DMS79 treated with DMSO at 0.1 percent for 48 hours (cell line): ENCODE measurements at regions not wholly inside any gene's neighbourhood (a gene's known extent, or its start where the extent isn't known, plus 50 kb on each side); places are given as distances from the start of the nearest gene placed in this dataset.
"Not testable (repeated sequence)": the region's sequence is repeated elsewhere in the genome, so short reads cannot be mapped to it uniquely, and the experiment has no call there.

Experiments used
- DNase-seq: peaks from one replicate; lab custom pipeline; 2025; lab: John Stamatoyannopoulos, UW

- DNase-seq = no peak
Measured at GRCh38 chr5:6108981-6109825, 269.1 kb downstream of the MED10 start.

- no peak for DNase-seq
Measured at GRCh38 chr5:6108540-6108848, 269.9 kb downstream of the MED10 start.

DNA sequence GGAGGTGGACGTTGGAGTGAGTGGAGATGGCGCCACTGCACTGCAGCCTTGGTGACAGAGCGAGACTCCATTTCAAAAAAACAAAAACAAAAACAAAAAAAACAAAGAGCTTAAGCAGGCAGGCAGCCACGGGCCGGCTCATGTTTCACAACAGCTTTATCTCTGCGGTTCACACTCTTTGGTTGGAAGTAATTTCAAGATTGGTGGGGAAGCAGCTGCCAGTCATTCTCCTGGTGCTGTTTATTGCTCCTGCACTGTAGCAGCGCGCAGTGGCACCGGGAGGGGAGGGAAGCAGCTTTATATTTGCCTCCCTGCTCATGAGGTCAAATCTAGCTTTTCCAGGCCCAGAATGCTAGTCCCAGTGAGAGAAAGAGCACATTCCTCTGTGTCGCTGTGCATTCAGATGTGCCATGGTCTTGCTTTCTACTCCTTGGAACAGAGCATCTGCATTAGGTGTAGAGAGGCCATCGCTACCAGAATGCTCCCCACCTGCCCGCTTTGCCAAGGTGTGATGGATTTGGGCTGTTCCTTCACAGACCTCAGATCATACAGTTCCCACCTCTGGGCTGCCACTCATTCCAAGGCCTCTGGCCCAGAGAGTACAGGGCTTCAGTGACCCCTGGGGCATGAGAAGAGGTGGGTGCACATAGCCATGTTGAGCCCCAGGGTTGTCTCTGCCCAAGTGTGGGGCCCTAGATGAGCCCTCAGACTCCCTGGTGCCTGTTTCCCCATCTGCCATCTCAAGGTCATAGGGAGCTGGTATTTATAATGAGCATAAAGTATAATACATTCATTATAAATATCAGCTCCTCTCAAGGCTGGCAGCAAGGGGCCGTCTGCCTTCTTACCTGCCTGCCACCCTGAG lies 270.4 kb downstream of the MED10 start:
- no peak for DNase-seq

GRCh38 chr5:6106756-6107155 lies 271.6 kb downstream of the MED10 start:
- no peak for DNase-seq

DNA sequence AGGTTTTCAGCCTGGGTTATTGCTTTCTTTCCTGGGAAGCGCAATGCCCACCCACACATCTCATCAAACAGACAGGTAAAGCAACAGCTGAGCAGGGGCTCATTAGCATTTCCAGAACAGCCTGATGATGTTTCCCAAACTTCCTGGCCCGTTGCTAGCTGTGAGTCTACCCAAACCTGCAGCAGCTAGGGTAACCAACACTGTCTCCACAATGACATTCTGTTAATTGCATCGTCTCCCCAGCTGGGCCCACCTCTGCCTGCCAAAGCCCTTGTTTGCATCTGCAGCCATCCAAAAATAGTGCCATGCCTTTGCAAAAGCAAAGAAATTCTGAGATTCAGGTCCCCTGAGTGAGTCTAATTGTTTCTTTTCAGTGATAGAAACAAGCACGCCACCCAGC lies 273.0 kb downstream of the MED10 start:
- DNase-seq = no peak

- no peak for DNase-seq
Measured at GRCh38 chr5:6096101-6096500, 282.2 kb downstream of the MED10 start.

DNA sequence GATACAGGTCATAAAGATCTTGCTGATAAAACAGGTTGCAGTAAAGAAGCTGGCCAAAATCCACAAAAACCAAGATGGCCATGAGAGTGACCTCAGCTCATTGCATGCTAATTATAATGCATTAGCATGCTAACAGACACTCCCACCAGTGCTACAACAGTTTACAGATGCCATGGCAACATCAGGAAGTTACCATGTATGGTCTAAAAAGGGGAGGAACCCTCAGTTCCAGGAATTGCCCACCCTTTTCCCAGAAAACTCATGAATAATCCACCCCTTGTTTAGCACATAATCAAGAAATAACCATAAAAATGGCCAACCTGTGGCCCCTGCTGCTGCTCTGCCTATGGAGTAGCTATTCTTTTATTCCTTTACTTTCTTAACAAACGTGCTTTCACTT lies 284.2 kb downstream of the MED10 start:
- DNase-seq = not testable (repeated sequence)

GRCh38 chr5:6090838-6091237 lies 287.5 kb downstream of the MED10 start:
- no peak for DNase-seq

DNA sequence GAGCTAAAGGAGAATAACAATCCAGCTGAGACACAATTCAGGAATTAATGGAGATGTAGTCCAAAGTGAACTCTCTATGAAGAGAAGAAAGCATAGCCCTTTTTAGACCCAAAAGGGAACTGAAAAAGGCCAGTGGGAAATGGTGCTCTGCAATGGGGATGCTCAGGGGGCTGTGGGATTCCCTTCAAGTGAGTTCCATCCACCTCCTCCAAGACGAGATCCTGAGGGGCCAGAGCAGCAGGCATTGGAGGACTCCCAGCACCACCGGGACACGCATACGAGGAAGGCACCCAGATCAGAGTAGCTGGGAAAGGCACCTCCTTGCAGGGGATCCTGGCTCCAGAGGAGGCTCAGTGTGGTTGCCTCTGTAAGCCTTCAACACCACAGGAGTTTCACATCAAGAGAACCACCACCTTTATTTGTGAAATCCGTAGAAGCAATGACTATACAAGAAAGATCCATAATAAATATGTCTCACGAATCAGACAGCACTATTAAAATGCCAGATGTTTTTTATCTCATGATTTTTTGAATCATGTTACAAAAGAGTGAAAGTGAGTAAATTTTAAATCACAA lies 288.2 kb downstream of the MED10 start:
- DNase-seq = no peak

DNA sequence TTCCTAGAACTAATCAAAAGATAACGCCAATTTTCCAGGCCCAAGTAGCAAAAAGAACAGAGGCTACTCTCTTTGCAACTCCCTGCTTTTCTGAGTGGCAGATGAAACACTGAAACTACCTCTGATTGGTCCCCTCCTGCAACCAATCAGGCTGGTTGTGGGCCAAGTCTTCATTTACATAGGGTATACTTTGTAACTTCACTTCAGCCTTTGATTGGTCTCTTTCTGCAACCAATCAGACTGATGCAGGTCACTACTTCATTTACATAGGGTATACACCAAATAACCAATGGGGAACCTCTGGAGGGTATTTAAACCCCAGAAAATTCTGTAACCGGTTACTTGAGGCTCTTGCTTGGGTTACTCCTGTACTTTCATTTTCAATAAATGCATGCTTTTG lies 289.6 kb downstream of the MED10 start:
- no peak for DNase-seq

DNA sequence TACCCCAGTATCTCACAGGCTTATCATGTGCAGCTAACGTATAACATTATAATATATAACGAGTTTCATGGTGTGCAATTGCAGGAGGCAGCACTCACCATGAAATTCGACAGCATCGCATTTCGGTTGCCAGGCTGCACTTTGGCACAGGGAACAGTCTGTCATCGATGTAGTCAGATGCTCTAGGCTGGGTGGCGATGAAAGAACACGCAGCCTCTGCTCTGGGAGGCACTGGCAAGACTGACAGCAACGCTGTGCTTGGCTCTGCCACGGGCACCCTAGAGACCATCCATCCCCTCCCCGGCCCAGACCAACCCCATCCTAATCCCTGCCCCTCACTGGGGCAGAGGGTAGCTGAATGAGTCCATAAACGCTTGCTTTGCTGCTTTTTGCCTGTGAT lies 290.8 kb downstream of the MED10 start:
- no peak for DNase-seq

DNA sequence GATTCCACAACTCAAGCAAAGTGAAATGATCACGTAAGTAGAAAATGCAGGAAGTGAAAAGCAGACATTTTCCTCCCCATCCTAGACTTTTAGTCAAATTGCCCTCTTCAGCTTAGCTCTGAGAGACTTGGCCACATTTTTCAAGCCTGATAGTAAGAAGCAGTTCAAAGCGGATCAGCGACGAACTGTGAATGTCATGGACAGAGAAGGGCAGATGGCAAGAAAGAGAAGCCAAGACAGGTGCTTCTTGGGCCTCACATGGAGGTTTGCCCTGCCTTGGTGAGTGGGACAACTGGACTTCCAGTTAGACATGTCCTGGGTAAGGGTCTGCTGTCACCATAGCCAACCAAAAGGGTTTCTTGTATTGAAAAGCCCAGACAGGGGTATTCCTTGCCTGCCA lies 291.5 kb downstream of the MED10 start:
- no peak for DNase-seq

- no peak for DNase-seq
Measured at GRCh38 chr5:6085341-6085860, 292.9 kb downstream of the MED10 start.

DNA sequence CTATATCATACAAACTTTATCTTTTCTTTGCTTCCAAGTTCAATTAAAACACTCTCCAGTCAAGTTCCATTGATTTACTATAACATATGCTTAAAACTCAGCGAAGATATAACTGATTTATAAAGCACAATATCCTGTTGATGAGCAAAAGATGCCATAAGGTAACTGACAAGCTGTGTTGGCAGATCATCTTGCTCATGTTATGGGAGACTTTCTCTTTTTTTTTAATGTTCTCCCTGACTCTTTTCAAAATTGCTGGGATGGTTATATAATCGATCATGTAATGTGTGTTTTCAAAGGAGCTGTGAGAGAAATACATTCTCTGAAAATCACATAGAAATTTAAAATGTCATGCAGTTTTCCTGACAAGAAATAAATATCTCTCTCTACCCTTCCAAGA lies 293.5 kb downstream of the MED10 start:
- no peak for DNase-seq

GRCh38 chr5:6084376-6084775 lies 294.0 kb downstream of the MED10 start:
- no peak for DNase-seq

DNA sequence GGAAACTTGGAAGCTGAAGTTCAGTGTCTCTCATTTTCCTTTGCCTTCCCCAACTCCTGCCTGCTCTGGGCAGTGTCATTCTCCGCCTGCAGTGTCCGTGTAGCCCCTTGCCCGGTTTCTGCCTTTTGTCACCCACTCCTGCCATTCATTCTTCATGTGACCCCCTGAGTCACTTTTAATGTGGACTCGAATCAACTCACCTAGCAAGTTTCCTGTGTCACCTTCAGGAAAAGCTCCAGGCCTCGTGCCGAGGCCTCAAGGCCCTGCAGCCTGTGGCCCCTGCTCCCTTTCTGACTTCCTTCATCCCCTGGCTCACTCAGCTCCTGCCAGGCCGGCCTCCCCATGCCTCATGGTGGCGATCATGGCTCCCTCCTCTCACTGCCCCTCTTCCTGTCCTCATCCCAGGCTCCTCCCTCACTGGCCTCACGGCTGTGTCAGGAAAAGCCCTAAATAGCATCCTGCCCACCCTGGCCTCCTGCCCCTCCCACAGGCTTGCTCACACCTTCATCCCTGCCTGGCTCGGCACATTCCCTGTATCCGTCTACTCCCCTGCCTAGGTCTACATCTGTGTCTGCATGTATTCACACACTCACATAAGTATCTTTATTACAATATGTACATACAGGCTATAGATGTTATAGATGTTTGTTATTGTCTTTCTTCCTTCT lies 294.9 kb downstream of the MED10 start:
- no peak for DNase-seq

GRCh38 chr5:6082685-6083084 lies 295.7 kb downstream of the MED10 start:
- DNase-seq = no peak

DNA sequence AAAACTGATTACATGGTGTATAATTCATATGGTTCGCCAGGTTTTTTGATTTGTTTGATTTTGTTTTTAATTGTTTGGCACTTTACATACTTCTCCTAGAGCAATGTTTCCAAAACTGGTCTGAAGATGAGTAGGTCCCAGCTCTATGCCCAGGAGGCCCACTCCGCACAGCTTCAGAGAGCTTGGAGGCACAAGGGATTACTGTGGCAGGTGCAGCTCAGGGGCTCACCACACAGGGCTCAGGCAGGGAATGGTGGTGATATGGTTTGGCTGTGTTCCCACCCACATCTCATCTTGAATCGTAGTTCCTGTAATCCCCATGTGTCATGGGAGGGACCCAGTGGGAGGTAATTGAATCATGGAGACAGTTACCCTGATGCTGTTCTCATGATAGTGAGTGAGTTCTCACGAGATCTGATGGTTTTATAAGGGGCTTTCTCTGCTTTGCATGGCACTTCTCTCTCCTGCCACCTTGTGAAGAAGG lies 296.6 kb downstream of the MED10 start:
- no peak for DNase-seq

GRCh38 chr5:6080930-6081726 lies 297.2 kb downstream of the MED10 start:
- no peak for DNase-seq

DNA sequence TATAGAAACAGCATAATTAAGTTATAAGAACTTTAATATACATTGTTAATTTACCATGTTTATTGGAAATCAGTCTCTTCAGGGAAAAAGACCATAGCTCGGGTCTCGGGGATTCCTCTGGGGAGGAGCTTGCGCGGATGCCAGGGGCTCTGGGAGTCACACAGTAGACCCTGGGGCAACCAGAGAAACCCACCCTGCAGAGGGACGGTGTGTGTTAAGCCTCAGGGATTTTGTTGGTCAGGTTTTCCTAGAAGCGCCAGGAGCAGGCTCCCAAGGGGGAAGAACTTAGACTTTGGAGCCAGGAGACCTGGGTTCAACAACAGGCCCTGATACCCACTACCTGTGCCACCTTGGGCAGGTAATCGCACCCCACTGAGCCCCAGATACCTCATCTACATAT lies 297.9 kb downstream of the MED10 start:
- DNase-seq = no peak

DNA sequence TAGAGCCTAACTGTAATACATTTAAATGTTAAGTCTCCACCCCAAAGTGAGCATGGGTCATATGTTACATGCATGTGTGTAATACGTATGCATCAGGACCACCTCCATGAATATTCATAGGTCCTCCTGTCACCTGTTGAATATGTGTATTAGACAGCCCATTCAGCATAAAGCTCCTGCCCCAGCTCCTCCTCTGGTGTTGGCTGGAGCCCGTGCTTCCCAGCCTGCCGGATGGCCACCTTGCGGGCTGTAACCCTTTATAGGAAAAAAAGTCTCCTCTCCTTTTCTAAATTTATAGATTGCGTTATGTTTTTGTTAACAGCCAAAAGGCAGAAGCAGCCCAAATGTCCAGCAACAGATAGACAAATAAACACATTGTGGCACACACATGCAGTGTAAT lies 299.5 kb downstream of the MED10 start:
- no peak for DNase-seq
